ACC112 (cell line): ENCODE measurements at regions not wholly inside any gene's neighbourhood (a gene's known extent, or its start where the extent isn't known, plus 50 kb on each side); places are given as distances from the start of the nearest gene placed in this dataset.

ENCODE experiments used
- H2AFZ ChIP-seq: fragments of 200-600 bp; sonication (generic); one replicate; pipeline ENCODE4 v1.6.0; 2017; ENCODE audit warnings: antibody characterized with exemption, low read length; ENCODE audit not compliant: unreplicated experiment
- H3K27ac ChIP-seq: fragments of 200-600 bp; sonication (generic); 2 replicates; pipeline ENCODE4 v1.5.1; 2014; ENCODE audit warnings: low read depth, mild to moderate bottlenecking, antibody characterized with exemption, low read length, moderate library complexity
- H3K27me3 ChIP-seq: fragments of 200-600 bp; sonication (generic); 2 replicates; pipeline ENCODE4 v1.6.1; 2014; ENCODE audit warnings: mild to moderate bottlenecking, antibody characterized with exemption, low read length, moderate library complexity, mixed read lengths; ENCODE audit not compliant: insufficient read depth
- H3K36me3 ChIP-seq: fragments of 200-600 bp; sonication (generic); 2 replicates; pipeline ENCODE4 v1.6.1; 2016; ENCODE audit warnings: mild to moderate bottlenecking, antibody characterized with exemption, low read length, moderate library complexity, mixed read lengths; ENCODE audit not compliant: insufficient read depth
- H3K4me1 ChIP-seq: fragments of 200-600 bp; sonication (generic); one replicate; pipeline ENCODE4 v1.6.1; 2016; ENCODE audit warnings: low read length, mixed read lengths; ENCODE audit not compliant: insufficient read depth, unreplicated experiment, control insufficient read depth
- H3K4me3 ChIP-seq: fragments of 200-600 bp; sonication (generic); 2 replicates; pipeline ENCODE4 v1.5.1; 2014; ENCODE audit warnings: mild to moderate bottlenecking, low read depth, low read length
- H3K79me2 ChIP-seq: fragments of 200-600 bp; sonication (generic); one replicate; pipeline ENCODE4 v1.6.0; 2016; ENCODE audit warnings: low read length; ENCODE audit not compliant: control insufficient read depth, unreplicated experiment, insufficient read depth

GRCh38 chr6:164005004-164005711 lies 590.6 kb downstream of the QKI start:
- no peaks in the 10 kb centered on the region for H3K36me3 ChIP-seq
- H3K4me1 ChIP-seq, result no peaks in the 10 kb centered on the region
- no peaks in the 10 kb centered on the region for H3K79me2 ChIP-seq
- no peak overlapping the region for H3K4me3 ChIP-seq
- no peak overlapping the region for H3K27ac ChIP-seq
- H2AFZ ChIP-seq, result no peak overlapping the region
- no peaks in the 10 kb centered on the region for H3K27me3 ChIP-seq

DNA sequence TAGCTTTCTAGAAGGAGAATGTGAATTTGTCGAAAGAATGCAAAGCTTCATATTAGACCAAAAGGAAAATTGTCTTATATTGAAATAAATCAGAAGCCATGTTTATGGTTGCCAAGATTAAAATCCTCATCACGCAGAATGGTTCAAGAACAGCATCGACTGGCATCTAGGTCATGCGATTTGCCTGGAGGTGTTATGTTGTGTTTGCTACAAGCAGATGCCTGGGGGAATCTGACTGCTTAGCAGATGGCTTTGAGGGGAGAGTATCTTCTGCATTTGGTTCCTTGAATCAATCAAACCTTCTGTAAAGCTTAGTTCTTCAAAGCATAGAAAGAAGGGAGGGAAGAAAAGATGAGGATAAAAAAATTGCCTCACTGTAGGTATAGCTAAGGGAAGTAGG lies 585.8 kb downstream of the QKI start:
- no peak overlapping the region for H3K27ac ChIP-seq
- no peaks in the 10 kb centered on the region for H3K36me3 ChIP-seq
- H3K4me3 ChIP-seq, result no peak overlapping the region
- H2AFZ ChIP-seq, result no peak overlapping the region
- H3K27me3 ChIP-seq, result no peaks in the 10 kb centered on the region
- no peaks in the 10 kb centered on the region for H3K79me2 ChIP-seq
- no peaks in the 10 kb centered on the region for H3K4me1 ChIP-seq

DNA sequence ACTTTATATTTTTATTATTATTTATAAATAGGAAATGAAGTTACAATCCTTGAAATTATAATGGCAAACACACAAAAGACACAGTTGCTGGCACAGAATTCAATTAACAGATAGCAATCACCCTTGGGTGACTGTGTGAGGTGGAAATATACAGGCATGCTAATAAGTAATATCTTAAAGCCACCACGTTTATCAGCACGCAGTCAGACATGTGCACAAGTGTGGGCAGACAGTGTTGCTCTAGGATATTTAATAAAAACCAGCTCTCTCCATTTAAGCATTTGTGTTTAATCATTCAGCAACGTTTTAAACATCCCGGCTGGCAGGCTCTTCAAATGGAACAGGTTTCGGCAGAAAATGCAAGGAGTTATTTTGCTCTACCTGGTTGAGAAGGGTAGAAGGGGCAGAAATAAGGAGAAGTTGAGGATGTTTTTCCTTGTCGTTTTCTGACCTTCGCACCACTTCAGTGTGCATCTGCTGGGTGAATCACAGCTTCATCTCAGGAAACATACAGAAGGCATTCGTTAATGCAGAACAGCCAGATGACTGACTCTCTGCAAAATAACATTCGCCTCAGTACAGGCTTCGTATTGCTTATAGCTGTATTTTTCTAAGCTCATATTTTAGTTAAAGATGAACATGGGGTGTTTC lies 585.1 kb downstream of the QKI start:
- no peak overlapping the region for H3K4me3 ChIP-seq
- no peaks in the 10 kb centered on the region for H3K27me3 ChIP-seq
- no peak overlapping the region for H2AFZ ChIP-seq
- H3K79me2 ChIP-seq, result no peaks in the 10 kb centered on the region
- H3K27ac ChIP-seq, result no peak overlapping the region
- no peaks in the 10 kb centered on the region for H3K4me1 ChIP-seq
- no peaks in the 10 kb centered on the region for H3K36me3 ChIP-seq

DNA sequence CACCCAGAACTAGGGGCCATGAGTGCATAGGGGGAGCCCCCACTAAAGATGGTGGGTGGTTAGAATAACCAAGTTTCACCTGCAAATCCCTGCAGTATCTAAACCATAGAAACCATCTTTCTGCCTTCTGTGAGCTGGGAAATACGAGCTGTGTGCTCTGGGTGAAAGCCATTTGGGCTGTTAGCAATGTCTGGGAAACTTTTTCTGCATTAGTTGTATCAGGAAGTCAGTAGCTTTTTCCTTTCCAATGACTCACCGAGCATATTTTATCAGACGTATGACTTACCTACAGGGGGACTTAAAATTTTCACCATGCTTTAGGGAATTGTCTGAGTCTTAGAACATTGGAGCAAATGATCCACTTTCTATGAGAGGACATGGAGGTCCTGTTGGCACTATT lies 584.0 kb downstream of the QKI start:
- H3K4me1 ChIP-seq, result no peaks in the 10 kb centered on the region
- H3K36me3 ChIP-seq, result no peaks in the 10 kb centered on the region
- no peaks in the 10 kb centered on the region for H3K27me3 ChIP-seq
- H2AFZ ChIP-seq, result no peak overlapping the region
- H3K79me2 ChIP-seq, result no peaks in the 10 kb centered on the region
- no peak overlapping the region for H3K27ac ChIP-seq
- H3K4me3 ChIP-seq, result no peak overlapping the region

GRCh38 chr6:163996491-163996890 lies 582.0 kb downstream of the QKI start:
- no peaks in the 10 kb centered on the region for H3K79me2 ChIP-seq
- H3K36me3 ChIP-seq, result no peaks in the 10 kb centered on the region
- no peak overlapping the region for H2AFZ ChIP-seq
- no peak overlapping the region for H3K27ac ChIP-seq
- H3K4me1 ChIP-seq, result no peaks in the 10 kb centered on the region
- no peak overlapping the region for H3K4me3 ChIP-seq
- H3K27me3 ChIP-seq, result no peaks in the 10 kb centered on the region

- Histone ChIP-seq H3K27ac (no peak overlapping the region), H3K4me3 (no peak overlapping the region), H2AFZ (no peak overlapping the region), H3K36me3 (no peaks in the 10 kb centered on the region), H3K27me3 (no peaks in the 10 kb centered on the region), H3K79me2 (no peaks in the 10 kb centered on the region), H3K4me1 (no peaks in the 10 kb centered on the region)
Measured at GRCh38 chr6:163994566-163994965, 580.0 kb downstream of the QKI start.

- Histone ChIP-seq H3K27ac (no peak overlapping the region), H3K4me3 (no peak overlapping the region), H2AFZ (no peak overlapping the region), H3K79me2 (no peaks in the 10 kb centered on the region), H3K4me1 (no peaks in the 10 kb centered on the region), H3K27me3 (no peaks in the 10 kb centered on the region), H3K36me3 (no peaks in the 10 kb centered on the region)
Measured at GRCh38 chr6:163992701-163993100, 578.2 kb downstream of the QKI start.

GRCh38 chr6:163992056-163992455 lies 577.5 kb downstream of the QKI start:
- no peaks in the 10 kb centered on the region for H3K79me2 ChIP-seq
- H2AFZ ChIP-seq, result no peak overlapping the region
- no peak overlapping the region for H3K27ac ChIP-seq
- H3K27me3 ChIP-seq, result no peaks in the 10 kb centered on the region
- H3K4me1 ChIP-seq, result no peaks in the 10 kb centered on the region
- no peaks in the 10 kb centered on the region for H3K36me3 ChIP-seq
- H3K4me3 ChIP-seq, result no peak overlapping the region

DNA sequence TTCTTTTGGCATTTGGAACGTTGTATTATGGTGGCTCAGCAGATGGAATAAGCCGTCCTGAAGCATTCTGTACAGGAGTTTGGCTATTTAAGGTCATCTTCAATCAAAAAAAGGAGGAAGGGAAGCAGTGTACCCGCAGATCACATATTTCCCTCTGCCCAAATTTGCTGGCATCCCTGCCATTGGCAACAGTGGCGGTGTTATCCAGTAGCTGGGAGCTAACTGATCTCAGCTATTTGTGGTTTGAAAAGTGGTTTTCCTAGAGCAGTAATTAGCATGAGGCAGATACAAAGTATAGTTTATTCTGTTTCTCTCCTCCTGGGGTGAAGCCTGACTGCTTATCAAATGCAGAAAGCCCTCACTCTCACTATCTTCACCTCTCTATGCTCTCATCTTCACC lies 576.8 kb downstream of the QKI start:
- Histone ChIP-seq H3K4me1 (no peaks in the 10 kb centered on the region), H3K4me3 (no peak overlapping the region), H3K36me3 (no peaks in the 10 kb centered on the region), H3K27ac (no peak overlapping the region), H2AFZ (no peak overlapping the region), H3K27me3 (no peaks in the 10 kb centered on the region), H3K79me2 (no peaks in the 10 kb centered on the region)

DNA sequence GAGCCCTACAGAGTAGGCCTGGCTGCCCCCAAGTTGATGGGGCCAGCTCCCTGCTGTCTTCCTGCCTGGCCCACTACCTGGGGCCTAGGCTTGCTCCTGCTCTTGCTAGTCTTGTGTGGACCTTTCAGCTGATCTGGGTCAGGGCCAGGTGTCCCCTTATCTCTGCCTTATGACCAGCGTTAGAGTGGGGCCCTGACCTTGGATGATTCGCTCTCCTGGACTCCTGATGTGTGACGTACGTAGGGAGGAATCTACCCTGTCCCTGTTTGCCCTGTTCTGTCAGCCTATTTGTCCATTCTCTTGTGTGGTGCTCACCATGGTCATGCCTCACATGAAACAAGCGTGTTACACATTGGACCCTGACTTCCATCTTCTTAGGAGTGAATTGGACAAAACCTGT lies 571.8 kb downstream of the QKI start:
- H2AFZ ChIP-seq, result no peak overlapping the region
- H3K36me3 ChIP-seq, result no peaks in the 10 kb centered on the region
- no peaks in the 10 kb centered on the region for H3K27me3 ChIP-seq
- H3K4me3 ChIP-seq, result no peak overlapping the region
- H3K4me1 ChIP-seq, result no peaks in the 10 kb centered on the region
- no peak overlapping the region for H3K27ac ChIP-seq
- no peaks in the 10 kb centered on the region for H3K79me2 ChIP-seq

DNA sequence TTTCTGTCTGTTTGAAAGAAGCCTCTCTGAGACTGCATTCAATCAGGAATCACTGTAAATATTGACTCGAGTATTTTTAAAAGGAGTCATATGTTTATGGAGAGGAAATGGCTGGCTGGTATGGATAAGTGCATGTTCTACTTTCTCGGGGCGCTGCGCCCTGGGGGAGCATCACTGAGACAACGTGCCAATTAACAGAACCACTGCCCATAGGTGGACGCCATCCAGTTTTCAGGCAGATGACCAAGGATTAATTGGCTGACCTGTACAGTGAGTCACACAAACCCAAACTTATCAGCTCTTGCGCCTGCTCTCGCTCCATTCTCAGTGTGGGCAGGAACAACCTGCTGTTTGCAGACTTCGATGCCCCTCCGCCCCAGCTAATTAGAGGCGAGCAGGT lies 571.2 kb downstream of the QKI start:
- H3K36me3 ChIP-seq, result no peaks in the 10 kb centered on the region
- H3K27me3 ChIP-seq, result no peaks in the 10 kb centered on the region
- no peak overlapping the region for H3K4me3 ChIP-seq
- no peak overlapping the region for H2AFZ ChIP-seq
- no peak overlapping the region for H3K27ac ChIP-seq
- H3K4me1 ChIP-seq, result no peaks in the 10 kb centered on the region
- H3K79me2 ChIP-seq, result no peaks in the 10 kb centered on the region
